ENCODE measurements at regions not wholly inside any gene's neighbourhood (a gene's known extent, or its start where the extent isn't known, plus 50 kb on each side); places are given as distances from the start of the nearest gene placed in this dataset.

DNA sequence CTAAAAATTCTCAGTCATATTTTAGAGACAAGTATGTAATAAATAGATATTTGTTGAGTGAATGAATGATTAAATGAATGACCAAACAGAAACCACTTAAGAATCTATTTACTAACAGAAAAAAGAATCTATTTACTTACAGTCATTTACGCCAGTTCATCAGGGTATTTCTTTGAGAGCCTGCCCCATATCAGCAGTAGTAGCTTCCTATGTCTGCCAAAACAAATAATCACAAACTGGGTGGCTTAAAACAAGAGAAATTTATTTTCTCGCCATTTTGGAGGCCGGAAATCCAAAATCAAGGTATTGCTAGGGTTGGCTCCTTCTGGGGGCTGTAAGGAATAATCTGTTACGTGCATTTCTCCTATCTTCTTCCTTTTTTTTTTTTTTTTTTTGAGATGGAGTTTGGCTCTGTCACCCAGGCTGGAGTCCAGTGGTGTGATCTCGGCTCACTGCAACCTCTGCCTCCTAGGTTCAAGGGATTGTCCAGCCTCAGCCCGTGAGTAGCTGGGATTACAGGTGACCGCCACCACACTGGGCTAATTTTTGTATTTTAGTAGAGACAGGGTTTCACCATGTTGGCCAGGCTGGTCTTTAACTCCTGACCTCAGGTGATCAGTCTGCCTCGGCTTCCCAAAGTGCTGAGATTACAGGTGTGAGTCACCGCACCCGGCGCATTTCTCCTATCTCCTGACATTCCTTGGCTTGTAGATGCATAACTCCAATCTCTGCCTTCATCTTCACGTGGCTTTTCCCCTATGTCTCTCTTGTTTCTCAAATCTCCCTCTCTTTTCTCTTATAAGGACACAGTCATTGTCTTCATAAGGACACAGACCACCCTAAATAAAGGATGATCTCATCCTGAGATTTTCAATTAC is 65.2 kb upstream of the SPPL2A start:
- Histone ChIP-seq H3K4me1 (peaks cover 14% of the 10 kb centered on the region; the same call in 2 of the 3 replicates), H3K4me3 (no peak overlapping the region), H3K9me3 (no peaks in the 10 kb centered on the region), H3K4me2 (no peak overlapping the region), H3K27ac (no peak overlapping the region)
- POLR2A ChIA-PET: no interaction called here
- DNase-seq (ENCODE audit: low read depth in 1 of 2, low spot score in 1 of 2) (no peak), FAIRE-seq (peak; percentile 74), ATAC-seq (no peak)
- no peak for TF ChIP-seq CHD2 (IDR thresholded peaks at IDR 0.05; ENCODE audit: low read length, partially characterized antibody)
- TF ChIP-seq, protein P1, sequence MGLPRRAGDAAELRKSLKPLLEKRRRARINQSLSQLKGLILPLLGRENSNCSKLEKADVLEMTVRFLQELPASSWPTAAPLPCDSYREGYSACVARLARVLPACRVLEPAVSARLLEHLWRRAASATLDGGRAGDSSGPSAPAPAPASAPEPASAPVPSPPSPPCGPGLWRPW (IDR thresholded peaks at IDR 0.05): no peak
- CTCF ChIA-PET: interaction anchor here (0.6 to 2.8 kb wide), 4 partner anchors 13 to 46 kb away, joined by 3 to 10 read pairs (median 4); no protein-coding TSS in a partner anchor
- WGBS (ENCODE audit: missing lambda C conversion rate): 85% methylated on average over 12 of the region's 12 CpGs

DNA sequence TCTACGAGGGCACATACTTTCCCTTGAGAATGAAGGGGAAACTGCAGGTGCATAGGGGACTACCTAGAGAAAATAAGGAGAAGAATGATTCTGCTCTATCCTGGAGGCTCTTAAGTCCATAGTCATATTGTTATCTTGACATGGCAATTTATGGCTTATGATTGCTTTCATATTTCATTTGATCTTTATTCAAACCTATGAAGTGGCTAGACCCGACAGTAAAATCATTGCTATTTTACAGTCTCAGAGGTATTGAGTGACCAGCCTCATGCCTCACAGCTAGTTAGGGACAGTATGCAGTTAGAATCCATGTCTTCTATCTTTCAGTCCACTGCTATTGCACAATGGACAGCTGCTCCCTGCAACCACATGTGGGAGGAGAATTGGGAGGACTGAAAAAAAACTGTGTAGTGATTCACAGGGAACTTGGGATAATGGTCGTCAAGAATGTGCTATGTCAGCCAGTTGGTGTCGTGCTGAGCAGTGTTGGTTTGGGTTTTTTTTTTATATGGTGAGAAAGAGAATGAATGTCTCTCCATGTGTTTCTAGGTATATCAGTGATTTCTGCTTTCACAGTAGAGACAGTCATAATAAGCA is 63.2 kb upstream of the SPPL2A start:
- POLR2A ChIA-PET: interaction anchor here (0.6 kb wide), 1 partner anchor 63 kb away, joined by 3 read pairs; the partner anchor contains the start of gene SPPL2A
- peak; percentile 88 to 97 for ATAC-seq
- CTCF ChIA-PET: interaction anchor here (0.7 to 2.8 kb wide), 4 partner anchors 18 to 67 kb away, joined by 3 to 10 read pairs (median 3); no protein-coding TSS in a partner anchor
- Histone ChIP-seq H3K4me3 (no peak overlapping the region), H3K27ac (no peak overlapping the region), H3K4me1 (peaks cover 9% of the 10 kb centered on the region; the same call in 2 of the 3 replicates), H3K4me2 (peak overlapping the region; percentile 26), H3K9me3 (no peaks in the 10 kb centered on the region)
- 36% methylated on average over 4 of the region's 4 CpGs for WGBS (ENCODE audit: missing lambda C conversion rate)
- FAIRE-seq: peak; percentile 72
- peak; percentile 55 to 76 for DNase-seq (ENCODE audit: low read depth in 1 of 2, low spot score in 1 of 2)
- TF ChIP-seq, protein P1 (IDR thresholded peaks at IDR 0.05): 0 out of 2 replicates have a peak, but pooled peaks have one; percentile 28
- TF ChIP-seq CEBPB (IDR thresholded peaks at IDR 0.05) (peak; percentile 89 to 95), RNF2 (IDR thresholded peaks at IDR 0.05; ENCODE audit: borderline replicate concordance, low read depth) (no peak), HEYL (CRISPR knock-in tag; IDR thresholded peaks at IDR 0.05) (no peak), CHD4 (IDR thresholded peaks at IDR 0.05; ENCODE audit: borderline replicate concordance) (no peak), RFX5 (IDR thresholded peaks at IDR 0.05) (no peak), MAFK (IDR thresholded peaks at IDR 0.05; ENCODE audit: partially characterized antibody) (peak; percentile 96), FOSB (CRISPR knock-in tag; IDR thresholded peaks at IDR 0.05) (no peak), CBX8 (IDR thresholded peaks at IDR 0.05) (no peak), HOXB5 (CRISPR knock-in tag; IDR thresholded peaks at IDR 0.05) (no peak), ZSCAN20 (CRISPR knock-in tag; IDR thresholded peaks at IDR 0.05) (no peak), FOSL2 (IDR thresholded peaks at IDR 0.05) (no peak), FOSL2 (CRISPR knock-in tag; IDR thresholded peaks at IDR 0.05) (peak; percentile 26; the same call in 1 of the 2 replicates)

DNA sequence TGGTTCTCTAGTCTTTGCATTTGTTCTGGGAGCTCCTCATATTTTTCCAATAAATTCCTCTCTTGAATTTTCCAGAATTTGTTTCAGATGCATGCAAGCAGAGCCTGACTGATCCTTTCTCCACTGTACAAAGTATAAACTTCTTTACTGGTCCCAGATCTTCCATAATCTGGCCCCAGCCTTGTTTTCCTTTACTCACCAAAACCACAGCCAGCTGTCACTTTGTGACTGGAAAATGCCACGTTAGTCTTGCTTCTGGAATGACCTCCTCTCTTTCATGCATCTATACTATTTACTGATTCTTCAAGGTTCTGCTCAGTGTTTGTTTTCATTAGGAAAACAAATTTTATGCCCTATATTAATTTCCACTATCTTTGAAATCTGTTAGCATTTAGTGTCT is 60.4 kb upstream of the SPPL2A start:
- Histone ChIP-seq H3K9me3 (no peaks in the 10 kb centered on the region), H3K4me1 (peaks cover 9% of the 10 kb centered on the region; the same call in 2 of the 3 replicates), H3K4me3 (no peak overlapping the region), H3K27ac (no peak overlapping the region), H3K4me2 (no peak overlapping the region)
- FAIRE-seq: no peak
- WGBS (ENCODE audit: missing lambda C conversion rate): 59% methylated on average over 1 of the region's 1 CpG
- no peak for ATAC-seq
- ChIA-PET CTCF (interaction anchor here (0.7 to 1.7 kb wide), 3 partner anchors 17 to 51 kb away, joined by 3 to 4 read pairs (median 3); no protein-coding TSS in a partner anchor), POLR2A (no interaction called here)
- no peak for TF ChIP-seq ESRRA (IDR thresholded peaks at IDR 0.05; ENCODE audit: borderline replicate concordance, low read length)
- DNase-seq (ENCODE audit: low read depth in 1 of 2, low spot score in 1 of 2): no peak

DNA sequence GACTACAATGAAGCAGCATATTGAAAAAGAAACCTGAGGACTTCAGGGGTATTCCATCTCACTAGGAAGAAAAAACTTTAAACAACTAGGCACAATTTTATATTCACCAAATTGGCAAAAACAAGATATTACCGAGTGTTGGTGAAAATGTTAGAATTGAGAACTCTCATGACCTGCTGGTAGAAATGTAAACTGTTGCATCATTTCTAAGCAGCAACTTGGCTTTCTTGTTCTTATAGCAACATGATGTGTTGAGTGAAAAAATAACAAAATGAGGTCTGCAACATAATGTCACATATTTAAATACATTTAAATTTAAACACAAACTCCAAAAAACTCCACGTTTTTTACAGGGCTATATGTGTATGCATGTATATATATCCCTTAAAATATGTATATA is 59.0 kb upstream of the SPPL2A start:
- H3K27ac ChIP-seq: no peak overlapping the region
- no peak overlapping the region for H3K4me2 ChIP-seq
- no peaks in the 10 kb centered on the region for H3K9me3 ChIP-seq
- no peak for DNase-seq (ENCODE audit: low read depth in 1 of 2, low spot score in 1 of 2)
- no peak overlapping the region for H3K4me3 ChIP-seq
- WGBS (ENCODE audit: missing lambda C conversion rate): 39% methylated on average over 2 of the region's 2 CpGs
- no peak for FAIRE-seq
- ATAC-seq: no peak
- H3K4me1 ChIP-seq: peaks cover 9% of the 10 kb centered on the region; the same call in 2 of the 3 replicates
- ChIA-PET CTCF (no interaction called here), POLR2A (no interaction called here)
- no peak for TF ChIP-seq CBX2 (IDR thresholded peaks at IDR 0.05; ENCODE audit: borderline replicate concordance, low read depth)
- no peak for TF ChIP-seq HOXB13 (CRISPR knock-in tag; IDR thresholded peaks at IDR 0.05; ENCODE audit: low read depth)
- no peak for TF ChIP-seq RARB (CRISPR knock-in tag; IDR thresholded peaks at IDR 0.05)
- TF ChIP-seq, protein P2, sequence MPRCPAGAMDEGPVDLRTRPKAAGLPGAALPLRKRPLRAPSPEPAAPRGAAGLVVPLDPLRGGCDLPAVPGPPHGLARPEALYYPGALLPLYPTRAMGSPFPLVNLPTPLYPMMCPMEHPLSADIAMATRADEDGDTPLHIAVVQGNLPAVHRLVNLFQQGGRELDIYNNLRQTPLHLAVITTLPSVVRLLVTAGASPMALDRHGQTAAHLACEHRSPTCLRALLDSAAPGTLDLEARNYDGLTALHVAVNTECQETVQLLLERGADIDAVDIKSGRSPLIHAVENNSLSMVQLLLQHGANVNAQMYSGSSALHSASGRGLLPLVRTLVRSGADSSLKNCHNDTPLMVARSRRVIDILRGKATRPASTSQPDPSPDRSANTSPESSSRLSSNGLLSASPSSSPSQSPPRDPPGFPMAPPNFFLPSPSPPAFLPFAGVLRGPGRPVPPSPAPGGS (IDR thresholded peaks at IDR 0.05): no peak
- no peak for TF ChIP-seq NPAS2 (CRISPR knock-in tag; IDR thresholded peaks at IDR 0.05; ENCODE audit: borderline replicate concordance)
- no peak for TF ChIP-seq JUN (IDR thresholded peaks at IDR 0.05)
- no peak for TF ChIP-seq MYC (IDR thresholded peaks at IDR 0.05; ENCODE audit: borderline replicate concordance, low read length)
- TF ChIP-seq ZNF302 (CRISPR knock-in tag; IDR thresholded peaks at IDR 0.05): no peak
- TF ChIP-seq KDM1A (IDR thresholded peaks at IDR 0.05; ENCODE audit: low read depth): no peak
- no peak for TF ChIP-seq FOXS1 (CRISPR knock-in tag; IDR thresholded peaks at IDR 0.05)
- no peak for TF ChIP-seq TP53 (CRISPR knock-in tag; IDR thresholded peaks at IDR 0.05)
